D721Med (cell line): ENCODE measurements at regions not wholly inside any gene's neighbourhood (a gene's known extent, or its start where the extent isn't known, plus 50 kb on each side); places are given as distances from the start of the nearest gene placed in this dataset.

ENCODE experiments used
- DNase-seq: peaks from one replicate; pipeline ENCODE4 v3.0.0; 2011; ENCODE audit warnings: low spot score; ENCODE audit not compliant: insufficient read length
- FAIRE-seq: peaks from 2 replicates; lab custom pipeline; 2011; peaks lifted over from hg19 to GRCh38; lab: Jason Lieb, UNC
- TF ChIP-seq, protein P1 (sequence below): IDR thresholded peaks from 2 replicates; pipeline ENCODE4 v1.5.1; 2012; ENCODE audit warnings: mild to moderate bottlenecking, control low read depth; ENCODE audit not compliant: insufficient read depth; ENCODE audit errors: missing control alignments

DNA sequence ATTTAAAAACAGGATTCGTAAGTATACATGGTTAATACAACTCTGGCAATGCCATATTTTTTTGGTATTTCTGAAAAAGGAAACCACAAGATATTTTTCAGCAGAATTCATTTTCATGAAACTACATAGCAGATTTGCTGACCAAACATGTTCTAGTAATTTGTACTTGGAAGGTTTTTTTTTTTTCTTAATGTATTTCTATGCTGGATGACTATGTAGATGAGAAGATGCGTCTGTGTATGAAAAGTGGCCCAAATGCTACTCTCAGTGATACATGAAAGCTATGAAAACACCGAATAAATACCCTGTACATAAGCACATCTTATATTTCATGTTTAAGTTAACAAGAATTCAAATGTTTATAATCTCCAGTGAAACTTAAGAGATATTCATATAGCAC lies 400.9 kb upstream of the CYLC2 start:
- FAIRE-seq, result no peak
- TF ChIP-seq, protein P1, sequence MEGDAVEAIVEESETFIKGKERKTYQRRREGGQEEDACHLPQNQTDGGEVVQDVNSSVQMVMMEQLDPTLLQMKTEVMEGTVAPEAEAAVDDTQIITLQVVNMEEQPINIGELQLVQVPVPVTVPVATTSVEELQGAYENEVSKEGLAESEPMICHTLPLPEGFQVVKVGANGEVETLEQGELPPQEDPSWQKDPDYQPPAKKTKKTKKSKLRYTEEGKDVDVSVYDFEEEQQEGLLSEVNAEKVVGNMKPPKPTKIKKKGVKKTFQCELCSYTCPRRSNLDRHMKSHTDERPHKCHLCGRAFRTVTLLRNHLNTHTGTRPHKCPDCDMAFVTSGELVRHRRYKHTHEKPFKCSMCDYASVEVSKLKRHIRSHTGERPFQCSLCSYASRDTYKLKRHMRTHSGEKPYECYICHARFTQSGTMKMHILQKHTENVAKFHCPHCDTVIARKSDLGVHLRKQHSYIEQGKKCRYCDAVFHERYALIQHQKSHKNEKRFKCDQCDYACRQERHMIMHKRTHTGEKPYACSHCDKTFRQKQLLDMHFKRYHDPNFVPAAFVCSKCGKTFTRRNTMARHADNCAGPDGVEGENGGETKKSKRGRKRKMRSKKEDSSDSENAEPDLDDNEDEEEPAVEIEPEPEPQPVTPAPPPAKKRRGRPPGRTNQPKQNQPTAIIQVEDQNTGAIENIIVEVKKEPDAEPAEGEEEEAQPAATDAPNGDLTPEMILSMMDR, result no peak
- DNase-seq, result no peak

DNA sequence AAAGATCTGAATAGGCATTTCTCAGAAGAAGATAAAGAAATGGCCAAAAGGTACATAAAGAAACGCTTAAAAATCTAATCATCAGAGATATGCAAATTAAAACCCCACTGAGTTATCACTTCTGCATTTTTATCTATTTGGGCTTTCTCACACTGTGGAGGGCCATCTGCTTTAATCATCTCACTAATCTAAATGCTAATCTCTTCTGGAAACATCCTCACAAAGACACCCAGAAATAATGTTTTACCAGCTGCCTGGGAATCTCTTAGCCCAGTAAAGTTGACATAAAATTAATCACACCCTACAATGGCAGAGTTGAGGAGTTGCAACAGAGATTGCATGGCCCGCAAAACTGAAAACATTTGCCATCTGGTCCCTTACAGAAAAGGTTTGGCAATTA lies 407.9 kb upstream of the CYLC2 start:
- DNase-seq (no peak), FAIRE-seq (peak; percentile 86)
- TF ChIP-seq, protein P1, result no peak

- FAIRE-seq, result no peak
- DNase-seq, result no peak
- TF ChIP-seq, protein P1, result no peak
Measured at GRCh38 chr9:102569436-102569835, 425.7 kb upstream of the CYLC2 start.

GRCh38 chr9:102551346-102551745 lies 443.8 kb upstream of the CYLC2 start:
- no peak for DNase-seq
- no peak for FAIRE-seq
- TF ChIP-seq, protein P1, result no peak

GRCh38 chr9:102550886-102551285 lies 444.2 kb upstream of the CYLC2 start:
- DNase-seq (no peak), FAIRE-seq (no peak)
- TF ChIP-seq, protein P1, result no peak

DNA sequence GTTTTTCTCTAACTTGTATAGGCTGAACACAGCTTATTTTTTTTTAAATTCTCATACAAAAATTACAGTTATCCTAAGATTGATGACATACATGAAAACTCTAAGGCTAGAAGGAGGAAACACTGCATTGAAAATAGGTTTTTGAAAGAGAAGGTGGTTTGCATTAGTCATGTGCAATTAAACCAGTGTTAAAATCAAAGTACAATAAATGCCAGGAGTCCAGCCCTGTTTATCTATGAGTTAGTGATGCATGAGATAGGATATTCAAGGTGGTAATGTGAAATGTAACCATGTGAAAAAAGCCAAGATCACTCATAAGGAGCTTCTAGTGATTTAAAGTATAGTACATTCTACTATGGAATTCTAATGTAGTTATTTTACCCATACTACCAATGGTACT lies 444.9 kb upstream of the CYLC2 start:
- TF ChIP-seq, protein P1, result no peak
- DNase-seq, result no peak
- FAIRE-seq, result no peak

DNA sequence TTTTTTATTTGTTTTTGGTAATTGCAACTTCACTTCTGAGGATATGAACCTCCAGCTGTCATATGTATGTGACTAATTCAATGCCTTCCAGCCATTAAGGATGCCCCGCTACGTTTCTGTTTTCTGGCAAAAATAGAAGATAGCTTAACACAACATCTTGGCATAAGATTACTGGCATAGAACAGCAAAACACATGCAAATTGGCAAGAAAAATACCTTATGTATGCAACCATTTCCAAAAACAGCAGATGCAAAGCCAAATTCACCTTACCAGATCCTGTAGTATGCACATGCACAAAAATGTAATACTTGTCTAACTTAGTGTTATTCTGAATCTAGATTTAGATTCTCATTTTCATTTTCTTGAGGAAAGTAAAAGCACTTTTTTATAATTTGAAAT lies 461.1 kb upstream of the CYLC2 start:
- DNase-seq, result no peak
- FAIRE-seq, result no peak

More for the DNA sequence above, 461.1 kb upstream of the CYLC2 start:
- TF ChIP-seq, protein P1, result no peak
